ENCODE measurements at regions not wholly inside any gene's neighbourhood (a gene's known extent, or its start where the extent isn't known, plus 50 kb on each side); places are given as distances from the start of the nearest gene placed in this dataset.

GRCh38 chr16:75811020-75811634 lies 84.8 kb upstream of the CPHXL start:
- no TSS peak for BruUV-seq (replicated peaks)
- Histone ChIP-seq H3K4me1 (ENCODE audit: control insufficient read depth, insufficient read depth, low read length) (no peaks in the 10 kb centered on the region), H3K36me3 (ENCODE audit: control insufficient read depth, insufficient read depth, low read length) (no peaks in the 10 kb centered on the region), H3K27ac (ENCODE audit: low read length) (no peak overlapping the region), H3K4me3 (ENCODE audit: low read depth in 2 of 2, low read length in 2 of 2) (no peak overlapping the region), H3K9me3 (ENCODE audit: control insufficient read depth, insufficient read depth, low read depth, low read length) (no peaks in the 10 kb centered on the region), H3K27me3 (ENCODE audit: control insufficient read depth, insufficient read depth, low read length) (no peaks in the 10 kb centered on the region)
- ChIA-PET CTCF (no interaction called here), POLR2A (no interaction called here)
- ATAC-seq (no peak), DNase-seq (ENCODE audit: low read depth, low spot score) (no peak)
- TF ChIP-seq SIN3A (IDR thresholded peaks at IDR 0.05; ENCODE audit: borderline replicate concordance, insufficient read depth, low read depth, low read length) (no peak), CTCF (IDR thresholded peaks at IDR 0.05) (no peak), POLR2AphosphoS5 (IDR thresholded peaks at IDR 0.05; ENCODE audit: low read depth, low read length) (no peak), TCF7L2 (IDR thresholded peaks at IDR 0.05; ENCODE audit: low read depth, low read length) (no peak)
- TF ChIP-seq, protein P1, sequence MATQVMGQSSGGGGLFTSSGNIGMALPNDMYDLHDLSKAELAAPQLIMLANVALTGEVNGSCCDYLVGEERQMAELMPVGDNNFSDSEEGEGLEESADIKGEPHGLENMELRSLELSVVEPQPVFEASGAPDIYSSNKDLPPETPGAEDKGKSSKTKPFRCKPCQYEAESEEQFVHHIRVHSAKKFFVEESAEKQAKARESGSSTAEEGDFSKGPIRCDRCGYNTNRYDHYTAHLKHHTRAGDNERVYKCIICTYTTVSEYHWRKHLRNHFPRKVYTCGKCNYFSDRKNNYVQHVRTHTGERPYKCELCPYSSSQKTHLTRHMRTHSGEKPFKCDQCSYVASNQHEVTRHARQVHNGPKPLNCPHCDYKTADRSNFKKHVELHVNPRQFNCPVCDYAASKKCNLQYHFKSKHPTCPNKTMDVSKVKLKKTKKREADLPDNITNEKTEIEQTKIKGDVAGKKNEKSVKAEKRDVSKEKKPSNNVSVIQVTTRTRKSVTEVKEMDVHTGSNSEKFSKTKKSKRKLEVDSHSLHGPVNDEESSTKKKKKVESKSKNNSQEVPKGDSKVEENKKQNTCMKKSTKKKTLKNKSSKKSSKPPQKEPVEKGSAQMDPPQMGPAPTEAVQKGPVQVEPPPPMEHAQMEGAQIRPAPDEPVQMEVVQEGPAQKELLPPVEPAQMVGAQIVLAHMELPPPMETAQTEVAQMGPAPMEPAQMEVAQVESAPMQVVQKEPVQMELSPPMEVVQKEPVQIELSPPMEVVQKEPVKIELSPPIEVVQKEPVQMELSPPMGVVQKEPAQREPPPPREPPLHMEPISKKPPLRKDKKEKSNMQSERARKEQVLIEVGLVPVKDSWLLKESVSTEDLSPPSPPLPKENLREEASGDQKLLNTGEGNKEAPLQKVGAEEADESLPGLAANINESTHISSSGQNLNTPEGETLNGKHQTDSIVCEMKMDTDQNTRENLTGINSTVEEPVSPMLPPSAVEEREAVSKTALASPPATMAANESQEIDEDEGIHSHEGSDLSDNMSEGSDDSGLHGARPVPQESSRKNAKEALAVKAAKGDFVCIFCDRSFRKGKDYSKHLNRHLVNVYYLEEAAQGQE (IDR thresholded peaks at IDR 0.05; ENCODE audit: insufficient read depth in 1 of 2, low read depth in 2 of 2, low read length in 1 of 2) = no peak
- in situ Hi-C loops (cut with HindIII; ENCODE audit: low pct_unique_long_range_greater_than_20kb, low sequenced_read_pairs) = no loop called here
- intact Hi-C loops (cut with micrococcal nuclease; ENCODE audit: unreplicated experiment) = no loop called here

- no peak for ATAC-seq
- POLR2A ChIA-PET = no interaction called here
- Histone ChIP-seq H3K4me1 (ENCODE audit: control insufficient read depth, insufficient read depth, low read length) (no peaks in the 10 kb centered on the region), H3K4me3 (ENCODE audit: low read depth in 2 of 2, low read length in 2 of 2) (no peak overlapping the region), H3K27me3 (ENCODE audit: control insufficient read depth, insufficient read depth, low read length) (no peaks in the 10 kb centered on the region), H3K36me3 (ENCODE audit: control insufficient read depth, insufficient read depth, low read length) (no peaks in the 10 kb centered on the region), H3K9me3 (ENCODE audit: control insufficient read depth, insufficient read depth, low read depth, low read length) (no peaks in the 10 kb centered on the region), H3K27ac (ENCODE audit: low read length) (no peak overlapping the region)
- CTCF ChIA-PET = no interaction called here
- no peak for DNase-seq (ENCODE audit: low read depth, low spot score)
- TF ChIP-seq, protein P1 (IDR thresholded peaks at IDR 0.05; ENCODE audit: insufficient read depth in 1 of 2, low read depth in 2 of 2, low read length in 1 of 2) = no peak
- TF ChIP-seq CTCF (IDR thresholded peaks at IDR 0.05) (no peak), TCF7L2 (IDR thresholded peaks at IDR 0.05; ENCODE audit: low read depth, low read length) (no peak), SIN3A (IDR thresholded peaks at IDR 0.05; ENCODE audit: borderline replicate concordance, insufficient read depth, low read depth, low read length) (no peak), POLR2AphosphoS5 (IDR thresholded peaks at IDR 0.05; ENCODE audit: low read depth, low read length) (no peak)
- intact Hi-C loops (cut with micrococcal nuclease; ENCODE audit: unreplicated experiment) (no loop called here), in situ Hi-C loops (cut with HindIII; ENCODE audit: low pct_unique_long_range_greater_than_20kb, low sequenced_read_pairs) (no loop called here)
- BruUV-seq (replicated peaks) = no TSS peak
These were observed 92.2 kb upstream of the CPHXL start for GRCh38 chr16:75818491-75818890.
